Stimulated activated CD4-positive, alpha-beta T cell treated with anti-CD3 and anti-CD28 coated beads, Interleukin-1b, Interleukin-23, amount 100 ng/mL, for 1 hour (primary cell): ENCODE measurements at regions not wholly inside any gene's neighbourhood (a gene's known extent, or its start where the extent isn't known, plus 50 kb on each side); places are given as distances from the start of the nearest gene placed in this dataset.
"Not testable (repeated sequence)": the region's sequence is repeated elsewhere in the genome, so short reads cannot be mapped to it uniquely, and the experiment has no call there.

Experiments
- DNase-seq, 2 donors: peaks; one replicate each; pipeline ENCODE4 v3.0.0-alpha.2; 2020; ENCODE audit warnings: low read depth in 2 of 2

DNA sequence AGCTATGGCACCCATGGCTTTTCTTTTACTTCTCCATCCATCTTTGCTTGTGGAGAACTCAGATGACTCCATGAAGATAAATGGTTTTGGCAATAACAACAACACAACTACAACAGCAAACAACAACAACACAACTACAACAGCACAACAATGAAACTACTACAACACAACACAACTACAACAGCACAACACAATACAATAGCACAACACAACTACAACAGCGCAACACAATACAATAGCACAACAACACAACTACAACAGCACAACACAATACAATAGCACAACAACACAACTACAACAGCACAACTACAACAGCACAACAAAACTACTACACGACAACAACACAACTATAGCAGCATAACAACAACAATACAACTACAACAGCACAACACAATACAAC, 569.4 kb downstream of the TOX3 start:
- DNase-seq, result not testable (repeated sequence)

DNA sequence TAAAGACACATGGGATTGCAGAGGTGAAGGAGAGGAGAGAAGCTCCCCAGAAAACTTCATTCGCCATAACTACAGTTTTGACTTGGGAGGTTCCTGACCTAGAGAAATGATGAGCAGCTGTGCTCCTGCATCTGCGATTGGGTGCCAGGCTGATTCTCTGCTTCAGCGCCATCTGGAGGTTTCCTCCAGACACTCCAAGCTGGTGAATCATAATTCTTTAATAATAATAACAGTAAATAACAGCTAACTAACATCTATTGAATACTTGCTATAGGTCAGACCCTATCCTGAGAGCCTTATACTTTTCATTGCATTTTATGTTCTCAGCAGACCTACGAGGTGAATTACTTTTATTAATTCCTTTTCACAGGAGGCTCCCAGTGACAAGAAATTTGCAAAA, 575.8 kb downstream of the TOX3 start:
- DNase-seq, result no peak

DNA sequence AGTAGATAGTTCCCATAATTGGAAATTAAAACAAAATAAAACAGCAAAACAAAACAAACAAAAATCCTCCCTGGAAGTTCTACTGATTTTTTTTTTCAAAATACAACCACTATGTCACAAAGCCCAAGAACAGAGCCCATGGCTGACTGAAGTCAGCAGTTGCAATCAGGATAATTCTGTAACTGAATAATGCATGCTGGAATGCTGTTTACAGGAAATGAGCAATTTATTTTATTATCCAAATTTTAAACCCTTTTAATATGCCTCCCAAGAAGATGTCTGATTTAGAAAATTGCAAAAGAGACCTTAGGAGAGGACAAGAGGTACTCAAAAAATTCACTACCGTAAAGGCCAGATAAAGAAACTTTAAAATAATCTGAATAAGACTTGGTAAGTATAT, 578.2 kb downstream of the TOX3 start:
- no peak for DNase-seq

DNA sequence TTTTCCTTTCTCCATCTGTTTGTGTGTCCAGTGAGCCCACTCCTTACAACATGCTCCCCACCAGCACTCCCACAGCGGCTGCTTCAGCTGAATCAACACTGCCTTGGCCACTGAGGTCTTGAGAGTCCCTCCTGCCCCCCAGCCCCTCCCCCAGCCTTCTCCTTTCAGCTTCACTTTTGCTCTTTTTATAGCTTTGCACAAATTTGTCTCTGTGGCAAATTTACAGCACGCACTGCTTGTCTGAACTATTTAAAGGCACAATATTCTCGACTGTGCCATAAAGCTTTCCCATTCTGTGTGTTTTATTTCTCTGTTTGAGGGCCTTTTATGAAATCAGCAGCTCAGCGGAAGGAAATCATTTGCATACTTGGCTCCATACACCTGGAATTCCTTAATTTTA, 579.3 kb downstream of the TOX3 start:
- no peak for DNase-seq

DNA sequence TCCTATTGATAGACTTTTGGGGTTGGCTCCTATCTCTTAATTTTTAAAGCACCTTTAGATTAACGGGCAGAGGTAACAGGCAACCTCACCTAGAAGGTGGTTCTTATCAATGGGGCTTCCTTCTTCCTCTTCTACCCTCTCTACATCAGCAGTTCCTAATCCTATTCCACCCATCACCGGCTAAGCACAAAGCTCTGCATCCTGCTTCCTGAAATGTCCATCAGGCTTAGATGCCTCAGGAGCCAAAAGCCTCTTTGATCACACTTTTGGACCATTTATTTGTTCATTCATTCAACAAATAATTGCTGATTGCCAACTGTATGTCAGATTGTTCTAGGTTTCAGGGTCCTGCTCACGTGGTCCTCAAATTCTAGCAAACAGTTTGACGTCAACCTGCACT, 586.0 kb downstream of the TOX3 start:
- DNase-seq, result no peak

DNA sequence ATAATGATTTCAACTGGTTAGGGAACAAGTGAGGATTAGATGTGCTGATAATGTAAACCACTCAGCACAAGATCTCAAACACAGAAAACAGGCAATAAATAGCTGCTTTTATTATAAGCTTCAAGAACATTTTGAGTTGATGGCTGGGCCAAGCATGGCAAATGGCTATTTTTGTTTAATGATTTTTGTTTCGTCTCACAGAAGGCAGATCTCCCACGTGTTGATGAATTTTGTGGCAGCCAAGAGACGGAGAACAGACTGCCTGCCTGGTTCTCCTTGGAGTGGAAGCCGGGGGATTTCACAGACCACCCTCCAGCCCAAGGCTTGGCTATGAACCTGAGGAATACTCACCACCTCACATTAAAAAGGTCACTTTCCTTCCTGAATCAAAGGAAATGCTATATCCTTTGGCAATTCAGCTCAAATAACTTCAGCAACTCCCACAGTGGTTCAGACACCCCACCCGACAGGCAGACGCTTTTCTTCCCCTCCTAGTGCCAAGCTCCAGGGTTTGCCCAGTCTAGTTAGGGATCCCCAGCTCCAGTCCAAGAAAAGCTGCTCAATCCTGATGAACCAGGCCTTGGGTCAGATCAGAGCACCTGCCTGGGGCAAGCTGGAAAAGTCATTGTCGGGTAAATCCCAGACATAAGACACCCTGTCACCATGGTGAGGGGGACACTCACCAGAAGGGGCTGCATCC, 593.5 kb downstream of the TOX3 start:
- DNase-seq, result no peak

DNA sequence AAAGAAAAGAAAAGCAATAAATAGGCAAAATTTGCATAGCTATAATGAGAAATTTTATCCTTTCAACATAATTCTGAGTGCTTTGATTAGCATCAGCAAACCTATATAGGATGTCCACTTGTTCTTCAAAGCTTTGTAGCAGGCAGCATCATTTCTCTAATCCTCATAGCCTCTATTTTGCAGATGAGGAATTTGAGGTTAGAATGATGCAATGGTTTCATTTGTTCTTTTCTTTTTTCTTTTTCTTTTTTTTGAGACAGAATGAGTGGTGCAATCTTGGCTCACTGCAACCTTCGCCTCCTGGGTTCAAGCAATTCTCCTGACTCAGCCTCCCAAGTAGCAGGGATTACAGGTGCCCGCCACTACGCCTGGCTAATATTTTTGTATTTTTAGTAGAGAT, 594.4 kb downstream of the TOX3 start:
- DNase-seq, result no peak

DNA sequence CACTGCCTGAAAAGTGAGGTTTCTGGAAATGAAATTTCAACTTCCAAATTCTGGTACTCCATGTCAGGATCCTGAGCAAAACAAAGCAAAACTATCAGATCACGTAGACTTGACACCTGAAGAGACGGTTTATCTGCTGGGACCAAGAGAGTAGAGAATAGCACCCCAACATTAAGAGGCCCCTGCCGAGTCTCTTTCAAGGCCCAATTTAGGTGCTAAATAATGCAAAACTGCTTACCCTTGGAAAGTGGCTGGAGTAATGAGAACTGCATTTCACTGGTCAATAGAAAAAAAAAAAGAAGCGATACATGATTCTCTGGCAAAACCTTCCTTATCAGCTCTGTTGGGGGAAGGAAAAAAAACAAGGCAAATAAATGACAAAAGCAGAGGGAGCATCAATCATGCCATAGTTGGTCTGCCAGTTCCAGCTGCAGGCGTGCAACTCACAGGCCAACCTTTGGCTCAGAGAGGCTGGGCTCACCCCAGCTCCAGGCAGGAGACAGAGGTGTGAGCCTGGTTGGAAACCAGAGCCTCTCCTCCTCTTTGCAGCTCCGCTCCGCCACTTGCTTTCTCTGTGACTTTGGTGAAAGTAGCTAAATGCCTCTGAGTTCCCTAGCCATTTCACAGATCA, 595.2 kb downstream of the TOX3 start:
- no peak for DNase-seq

DNA sequence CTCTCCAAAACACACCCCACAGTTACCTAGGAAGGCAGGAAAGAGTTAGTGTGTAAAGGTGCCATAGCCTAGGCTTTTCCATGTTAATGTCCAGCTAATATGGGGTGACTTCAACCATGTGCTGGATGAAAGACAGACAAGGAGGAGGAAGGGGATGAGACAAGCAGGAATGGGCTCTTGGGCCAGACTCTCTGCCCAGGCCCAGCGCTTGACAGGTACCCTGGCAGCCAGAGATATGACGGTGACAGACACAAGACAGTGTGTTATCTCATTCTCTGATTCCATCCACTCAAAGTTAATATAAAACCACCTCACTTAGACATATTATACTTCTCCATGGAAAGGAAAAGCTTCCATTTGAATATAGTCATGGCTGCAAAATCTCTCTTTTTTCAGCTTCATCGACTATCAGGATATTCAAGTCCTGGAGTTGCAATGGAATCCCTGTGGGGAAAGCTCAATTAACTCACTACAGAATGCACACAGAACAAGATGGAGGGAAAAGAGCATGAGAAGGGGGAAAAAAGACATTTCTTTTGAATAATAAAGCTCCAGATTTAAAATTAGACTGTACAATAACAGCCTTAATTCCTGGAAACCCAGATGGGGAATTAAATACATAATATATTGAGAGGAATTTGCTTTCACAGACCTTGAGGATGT, 596.7 kb downstream of the TOX3 start:
- no peak for DNase-seq

DNA sequence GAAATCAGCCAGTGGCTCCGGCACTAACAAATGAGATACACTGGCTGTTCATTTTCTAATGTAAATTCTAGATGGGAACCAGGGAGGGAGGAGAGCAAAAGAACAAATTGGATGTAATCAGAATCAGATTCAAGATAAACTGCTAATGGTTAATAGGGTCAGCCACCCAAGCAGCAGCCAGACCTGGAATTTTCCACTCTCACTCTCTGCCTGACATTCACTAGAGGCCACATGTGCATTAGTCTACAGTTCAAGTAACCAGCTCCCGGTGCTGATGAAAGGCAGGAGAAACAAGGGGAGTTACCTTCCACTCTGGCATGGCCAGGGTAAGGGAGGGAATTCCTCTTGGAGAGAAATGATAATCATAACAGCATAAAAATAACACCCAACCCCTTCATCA, 597.7 kb downstream of the TOX3 start:
- no peak for DNase-seq

DNA sequence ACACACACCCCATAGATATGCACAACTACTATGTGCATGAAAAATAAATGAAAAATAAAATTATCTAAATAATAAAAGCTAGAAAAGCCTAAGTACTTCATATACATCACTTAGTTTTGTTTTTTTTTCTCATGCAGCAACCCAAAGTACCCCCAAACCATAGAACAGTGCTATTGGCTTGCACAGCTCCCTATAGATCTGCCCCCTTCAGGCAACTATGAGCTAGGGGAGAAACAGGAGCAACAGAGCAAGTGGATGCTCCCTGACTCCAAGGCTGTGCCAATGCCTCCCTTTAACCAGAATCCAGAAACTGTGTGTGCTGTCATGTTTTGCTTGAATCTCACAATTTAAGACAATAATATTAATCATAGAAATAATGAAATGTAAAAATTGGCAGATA, 605.5 kb downstream of the TOX3 start:
- DNase-seq, result no peak

DNA sequence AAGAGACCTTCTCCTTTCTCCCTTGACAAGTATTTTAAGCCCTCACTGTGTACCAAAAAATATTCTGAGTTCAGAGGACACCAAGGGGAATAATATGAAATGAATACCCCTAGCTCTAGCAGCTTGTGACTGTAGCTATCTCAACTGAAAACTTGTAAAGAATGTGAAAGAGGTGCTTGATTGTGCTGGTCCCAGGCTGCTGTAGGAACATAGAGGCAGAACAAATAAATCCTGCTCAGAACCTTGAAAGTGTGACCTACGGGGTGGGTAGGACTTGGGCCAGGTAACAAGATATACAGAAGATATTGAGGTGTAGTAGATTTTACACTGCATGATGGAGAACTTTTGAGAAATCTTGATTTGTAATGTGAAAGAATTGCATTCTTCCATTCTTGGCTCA, 606.8 kb downstream of the TOX3 start:
- no peak for DNase-seq

DNA sequence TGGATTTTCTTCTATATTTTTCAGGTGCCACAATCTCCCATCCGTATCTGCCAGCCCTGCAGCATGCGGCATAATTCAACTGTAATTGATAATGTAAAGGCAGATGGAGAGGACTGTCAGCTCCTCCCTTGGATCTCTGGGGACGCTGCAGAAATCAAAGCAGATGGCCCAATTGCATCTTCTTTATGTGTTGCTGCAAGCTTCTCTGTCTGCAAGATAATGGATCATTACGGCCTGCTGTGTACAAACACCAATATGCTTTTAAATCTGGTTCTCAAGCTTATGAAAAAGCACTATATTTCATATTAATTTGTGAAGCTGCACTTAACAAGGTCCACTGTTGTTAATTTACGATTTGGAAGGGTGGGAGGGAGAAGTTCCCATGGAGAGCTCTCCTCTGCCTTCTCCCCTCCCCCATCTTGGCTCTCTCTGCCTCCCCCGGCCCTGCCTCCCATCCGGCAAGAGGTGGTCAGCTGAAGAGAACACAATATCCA, 607.5 kb downstream of the TOX3 start:
- no peak for DNase-seq

DNA sequence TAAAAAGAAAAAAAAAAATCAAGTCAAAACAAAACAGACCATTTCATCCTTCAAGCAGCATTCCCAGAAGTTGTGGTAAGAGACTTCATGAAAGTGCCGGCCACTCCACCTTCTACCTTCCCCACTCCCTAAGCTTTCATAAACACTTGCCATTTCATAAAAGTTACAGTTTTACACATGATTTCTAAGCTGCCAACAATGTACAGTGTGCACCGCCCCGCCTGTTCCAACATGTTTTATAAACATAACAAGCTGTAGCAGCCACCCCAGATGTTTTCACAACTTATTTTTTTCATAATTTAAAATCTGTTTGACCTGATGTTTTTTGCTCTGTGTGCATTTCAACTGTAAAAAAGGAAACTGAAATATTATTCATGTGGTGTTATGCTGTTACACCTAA, 608.1 kb downstream of the TOX3 start:
- no peak for DNase-seq

DNA sequence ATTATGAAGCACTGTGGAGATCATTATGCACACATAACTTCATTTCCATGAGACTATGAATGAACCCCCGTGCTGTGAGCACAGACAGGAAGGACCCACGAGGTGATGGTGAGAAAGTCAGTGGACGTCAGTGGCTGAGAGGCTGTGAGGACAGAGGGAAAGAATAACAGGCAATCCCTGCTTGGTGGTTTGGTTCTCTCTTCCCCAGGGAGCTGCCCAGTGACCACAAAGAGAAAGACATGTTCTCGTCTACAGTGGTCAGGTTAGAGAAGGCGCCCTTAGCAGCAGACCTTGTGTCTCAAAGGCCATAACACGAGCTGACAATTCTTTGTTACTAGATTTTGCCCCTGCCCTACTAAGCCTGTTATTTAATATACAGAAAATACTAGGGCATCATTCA, 609.2 kb downstream of the TOX3 start:
- DNase-seq, result no peak

DNA sequence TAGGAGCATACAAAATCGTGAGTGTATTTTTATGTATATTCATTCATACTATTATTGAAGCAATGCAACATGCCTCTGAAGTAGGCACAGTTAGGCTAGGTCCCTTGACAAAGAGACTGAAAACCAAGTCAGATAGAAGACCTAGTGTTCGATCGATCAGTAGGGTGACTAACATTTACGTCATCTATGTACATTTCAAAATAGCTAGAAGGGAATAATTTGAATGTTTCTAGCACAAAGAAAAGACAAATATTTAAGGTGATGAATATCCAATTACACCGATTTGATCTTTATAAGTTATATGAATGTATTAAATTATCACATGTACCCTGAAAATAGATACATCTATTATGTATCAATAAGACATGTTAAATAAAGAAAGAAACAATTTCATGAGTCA, 610.1 kb downstream of the TOX3 start:
- no peak for DNase-seq

DNA sequence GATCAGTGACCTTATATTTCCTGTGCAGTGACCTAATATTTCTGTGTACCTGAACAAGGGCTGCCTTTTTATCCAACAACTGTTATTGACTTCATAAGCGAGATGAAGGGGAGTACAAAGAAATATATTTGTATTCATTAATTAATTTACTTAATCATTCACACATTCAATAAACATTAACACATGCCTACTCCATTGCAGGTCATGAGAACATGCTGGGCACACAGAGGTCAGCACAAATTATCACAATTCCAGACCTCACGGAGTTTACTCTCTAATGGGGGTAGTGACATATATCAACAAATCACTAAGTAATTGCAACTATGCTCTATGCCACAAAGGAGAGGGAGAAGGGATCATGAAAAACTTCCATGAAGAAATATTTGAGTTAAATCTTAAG, 614.6 kb downstream of the TOX3 start:
- DNase-seq, result no peak

DNA sequence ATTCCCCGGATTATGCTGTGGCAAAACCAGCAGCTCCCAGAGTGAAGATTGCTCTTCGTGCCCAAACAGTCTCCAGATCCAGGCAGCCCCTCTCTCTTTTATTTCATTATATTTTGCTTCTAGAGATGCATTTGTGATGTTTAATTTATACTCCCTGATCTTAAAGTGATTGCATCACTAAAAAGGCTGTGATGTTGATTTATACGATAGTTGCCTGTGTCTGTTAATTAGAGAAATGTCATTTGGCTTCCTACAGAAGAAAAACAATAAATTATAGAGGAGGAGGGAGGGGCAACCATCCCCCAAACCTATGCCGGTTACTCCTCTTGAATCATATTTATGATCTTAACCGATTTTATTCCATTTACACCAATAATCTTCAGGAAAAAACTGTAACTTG, 615.3 kb downstream of the TOX3 start:
- no peak for DNase-seq

DNA sequence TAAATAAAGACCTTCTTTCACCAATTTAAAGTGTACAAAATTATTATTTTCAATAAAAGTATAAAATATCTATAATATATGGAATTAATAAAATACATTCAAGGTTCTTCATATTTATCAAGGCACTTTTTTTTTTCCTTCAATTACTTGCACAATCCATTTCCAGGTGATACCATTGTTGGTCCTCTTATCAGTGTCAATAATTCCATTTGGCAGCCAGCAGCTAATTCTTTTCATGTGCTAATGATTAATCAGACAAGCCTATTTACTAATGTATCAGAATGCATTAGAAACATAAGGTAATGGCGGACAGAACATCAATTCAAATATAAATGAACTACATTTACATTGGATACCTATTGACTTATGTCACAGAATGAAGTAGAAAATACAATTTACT, 622.2 kb downstream of the TOX3 start:
- DNase-seq, result no peak

DNA sequence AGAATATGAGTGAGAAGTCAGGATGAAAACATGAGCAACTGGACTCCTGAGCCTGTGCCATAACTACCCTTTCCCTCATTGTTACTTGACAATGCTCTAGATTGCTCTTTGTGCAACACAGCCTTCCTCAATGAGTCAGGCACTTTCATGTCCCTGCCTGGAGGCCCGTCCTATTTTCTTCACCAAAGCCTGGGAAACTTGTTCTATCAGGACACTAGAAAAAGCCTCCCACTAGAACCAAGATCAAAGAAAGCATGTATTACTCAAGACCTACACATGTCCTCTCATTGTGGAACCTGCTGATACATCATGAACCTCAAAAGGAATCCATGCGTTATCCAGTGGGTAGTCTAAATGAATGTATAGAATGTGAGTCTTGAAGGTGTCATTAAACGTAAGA, 624.5 kb downstream of the TOX3 start:
- DNase-seq, result no peak

DNA sequence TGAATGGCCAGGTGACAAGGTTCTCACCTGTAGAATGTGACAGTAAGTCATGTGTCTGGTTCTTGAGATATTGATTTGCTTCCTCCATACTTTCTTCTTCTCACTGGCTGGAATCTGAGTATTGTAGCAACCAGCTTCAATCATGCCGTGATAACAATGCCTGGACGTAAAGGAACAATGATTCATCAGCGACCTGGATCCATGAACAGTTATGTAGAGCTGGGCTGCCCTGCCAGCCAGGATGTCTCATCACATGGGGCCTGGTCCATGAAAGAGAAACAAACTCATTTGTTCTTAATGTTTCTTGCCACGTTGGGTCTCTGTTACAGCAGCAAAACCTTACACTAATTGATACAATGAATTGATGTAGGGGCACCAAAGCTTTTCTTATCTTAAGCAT, 627.2 kb downstream of the TOX3 start:
- DNase-seq, result no peak

DNA sequence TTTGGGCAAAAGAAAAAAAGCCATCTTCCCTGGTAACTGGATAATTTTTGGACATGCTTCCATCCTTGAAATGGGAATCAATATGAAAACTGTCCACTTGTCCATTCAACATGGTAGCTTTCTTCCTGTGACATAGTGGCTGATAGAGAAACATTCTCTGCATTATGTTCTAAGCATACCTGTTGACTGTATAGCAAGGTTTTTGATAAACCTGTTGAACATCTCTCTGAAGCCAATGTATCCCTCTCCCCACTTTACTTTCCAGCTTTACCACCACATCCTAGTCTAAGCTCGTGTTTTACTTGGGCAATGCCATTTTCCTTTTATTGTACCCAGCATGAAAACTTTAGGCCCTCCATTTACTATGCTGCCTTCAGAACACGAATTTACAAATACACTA, 630.1 kb downstream of the TOX3 start:
- no peak for DNase-seq

DNA sequence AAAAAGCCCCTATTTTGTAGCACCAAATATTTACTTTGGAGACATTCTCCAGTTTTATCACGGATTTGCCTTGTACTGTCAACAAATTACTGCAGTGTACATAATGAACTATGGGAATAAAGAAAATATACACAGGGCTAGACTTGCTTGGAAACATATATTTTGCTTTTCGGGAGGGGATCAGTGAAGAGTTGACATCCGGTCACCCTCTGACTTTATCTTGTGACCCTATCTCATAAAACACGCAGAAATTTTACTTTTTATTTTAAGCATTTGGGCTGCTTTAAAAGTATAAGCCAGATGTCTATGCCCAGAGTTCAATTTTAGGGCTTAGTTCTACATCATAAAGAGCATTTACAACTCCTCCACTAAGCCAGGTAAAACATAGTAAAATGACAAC, 630.7 kb downstream of the TOX3 start:
- no peak for DNase-seq
